GM12878 (cell line): ENCODE measurements at regions not wholly inside any gene's neighbourhood (a gene's known extent, or its start where the extent isn't known, plus 50 kb on each side); places are given as distances from the start of the nearest gene placed in this dataset.

Experiments used
- ATAC-seq: fragments of 200-7000 bp; cut with Tn5 transposase; 3 replicates; pipeline ENCODE4 v1.9.1; 2020; ENCODE audit warnings: mild to moderate bottlenecking, moderate library complexity
- BruUV-seq: library from RNA; stranded (reverse); fragments of 400-500 nt; replicated peaks from 2 replicates; lab custom pipeline; 2021; lab: Mats Ljungman, UMichigan
- CTCF ChIA-PET: fragments of 300-600 bp; sonication (Branson Sonifier 250); formaldehyde crosslinking; extraction: SDS; loops from one replicate; lab custom pipeline; 2021; ENCODE audit warnings: inconsistent platforms; lab: Yijun Ruan, JAX
- POLR2A ChIA-PET: fragments of 350-600 bp; formaldehyde crosslinking; extraction: SDS; loops from one replicate; lab custom pipeline; 2021; ENCODE audit warnings: inconsistent platforms; lab: Charles Lee
- RAD21 ChIA-PET: fragments of 300-600 bp; sonication (Branson Sonifier 250); formaldehyde crosslinking; loops from one replicate; lab custom pipeline; 2023; ENCODE audit warnings: antibody characterized with exemption; ENCODE audit not compliant: unreplicated experiment; lab: Charles Lee
- SMC1A ChIA-PET: fragments of 300-600 bp; sonication (Branson Sonifier 250); formaldehyde crosslinking; loops from one replicate; lab custom pipeline; 2023; ENCODE audit not compliant: unreplicated experiment, uncharacterized antibody; lab: Charles Lee
- DNase-seq: peaks from one replicate; pipeline ENCODE4 v3.0.0-alpha.2; 2011; ENCODE audit warnings: low read depth, low spot score
- FAIRE-seq: peaks from 3 replicates; lab custom pipeline; 2011; peaks lifted over from hg19 to GRCh38; lab: Jason Lieb, UNC
- H2AFZ ChIP-seq: 2 replicates; pipeline ENCODE4 v1.6.0; 2011; ENCODE audit warnings: low read depth, low read length, control low read depth; ENCODE audit not compliant: control insufficient read depth
- H3K27ac ChIP-seq: 2 replicates; pipeline ENCODE4 v1.5.1; 2011; ENCODE audit warnings: control low read depth; ENCODE audit not compliant: control insufficient read depth, insufficient read depth
- H3K27me3 ChIP-seq, 2 experiments: replicated peaks in 1 of 2; 2 replicates each; pipeline versions ENCODE4 v1.6.0 to v1.6.1; 2011; ENCODE audit warnings: low read length in 1 of 2; ENCODE audit not compliant: control insufficient read depth in 2 of 2, insufficient read depth in 2 of 2
- H3K36me3 ChIP-seq, 2 experiments: 2 replicates each; pipeline ENCODE4 v1.5.1; 2011; ENCODE audit warnings: low read length in 1 of 2; ENCODE audit not compliant: control insufficient read depth in 2 of 2, insufficient read depth in 2 of 2
- H3K4me1 ChIP-seq: 2 replicates; pipeline ENCODE4 v1.6.1; 2011; ENCODE audit warnings: mild to moderate bottlenecking, low read length, moderate library complexity, mixed read lengths; ENCODE audit not compliant: control insufficient read depth, insufficient read depth
- H3K4me2 ChIP-seq: 2 replicates; pipeline ENCODE4 v1.6.0; 2011; ENCODE audit warnings: control low read depth; ENCODE audit not compliant: control insufficient read depth, insufficient read depth
- H3K4me3 ChIP-seq: fragments of 200-600 bp; sonication (generic); 2 replicates; pipeline ENCODE4 v1.5.1; 2016
- H3K79me2 ChIP-seq: 2 replicates; pipeline ENCODE4 v1.6.0; 2011; ENCODE audit warnings: low read length; ENCODE audit not compliant: control insufficient read depth, insufficient read depth
- H3K9ac ChIP-seq: 2 replicates; pipeline ENCODE4 v1.8.0; 2011; ENCODE audit warnings: low read length, control low read depth, mixed read lengths; ENCODE audit not compliant: control insufficient read depth, insufficient read depth
- H3K9me3 ChIP-seq: replicated peaks from 3 replicates; pipeline ENCODE4 v1.5.1; 2011; ENCODE audit warnings: mild to moderate bottlenecking, low read length; ENCODE audit not compliant: control insufficient read depth, insufficient read depth
- H4K20me1 ChIP-seq: 2 replicates; pipeline ENCODE4 v1.6.0; 2011; ENCODE audit not compliant: control insufficient read depth, insufficient read depth
- CHD2 ChIP-seq: IDR thresholded peaks from 2 replicates; pipeline ENCODE4 v1.6.1; 2011; ENCODE audit warnings: low read depth, low read length, improper control_type of control experiment, borderline replicate concordance
- CHD4 ChIP-seq: fragments of 200-600 bp; sonication (generic); IDR thresholded peaks from 2 replicates; pipeline ENCODE4 v1.6.1; 2016; ENCODE audit warnings: mild to moderate bottlenecking
- GATAD2B ChIP-seq: fragments of 450-650 bp; conservative IDR thresholded peaks from 2 replicates; pipeline ENCODE4 v1.6.1; 2017; ENCODE audit warnings: low read depth, mild to moderate bottlenecking, moderate library complexity
- MEF2B ChIP-seq: fragments of 450-650 bp; IDR thresholded peaks from 2 replicates; pipeline ENCODE4 v1.6.1; 2018; ENCODE audit warnings: mild to moderate bottlenecking, moderate library complexity; ENCODE audit not compliant: partially characterized antibody, poor library complexity, severe bottlenecking
- POU2F2 ChIP-seq: IDR thresholded peaks from 3 replicates; pipeline ENCODE4 v1.6.1; 2011; ENCODE audit warnings: low read depth, mild to moderate bottlenecking, low read length, borderline replicate concordance
- RELA ChIP-seq: fragments of 450-650 bp; IDR thresholded peaks from 2 replicates; pipeline ENCODE4 v1.8.0; 2014; ENCODE audit warnings: borderline replicate concordance; ENCODE audit not compliant: partially characterized antibody
- TCF3 ChIP-seq: IDR thresholded peaks from 2 replicates; pipeline ENCODE4 v1.6.1; 2012; ENCODE audit warnings: low read depth, mild to moderate bottlenecking, low read length, borderline replicate concordance; ENCODE audit not compliant: insufficient read depth
- YY1 ChIP-seq: IDR thresholded peaks from 2 replicates; pipeline ENCODE4 v1.6.1; 2011; ENCODE audit warnings: low read depth, mild to moderate bottlenecking, low read length
- ZNF207 ChIP-seq: fragments of 450-650 bp; IDR thresholded peaks from 2 replicates; pipeline ENCODE4 v1.6.1; 2014; ENCODE audit warnings: antibody characterized with exemption, mild to moderate bottlenecking, borderline replicate concordance
- ZNF217 ChIP-seq: fragments of 450-650 bp; IDR thresholded peaks from 2 replicates; pipeline ENCODE4 v1.6.1; 2017; ENCODE audit warnings: antibody characterized with exemption, mild to moderate bottlenecking
- ZNF274 ChIP-seq: IDR thresholded peaks from one replicate; pipeline ENCODE4 v1.8.0; 2011; ENCODE audit not compliant: insufficient read length, insufficient read depth
- ZNF622 ChIP-seq: fragments of 450-650 bp; IDR thresholded peaks from 2 replicates; pipeline ENCODE4 v1.6.1; 2017; ENCODE audit warnings: mild to moderate bottlenecking, inconsistent platforms
- WGBS: methylation state at CpG from one replicate; pipeline ENCODE4 v1.1.6; 2016; ENCODE audit warnings: low lambda C conversion rate; ENCODE audit not compliant: insufficient replicate concordance, insufficient coverage; ENCODE audit errors: missing lambda C conversion rate; 5-methylcytosine and 5-hydroxymethylcytosine counted together
- in situ Hi-C: fragments of 300-500 bp; cut with MboI; formaldehyde crosslinking; loops from 9 replicates; pipeline ENCODE4 v1.14.3; 2018; ENCODE audit warnings: mixed read lengths
- intact Hi-C: fragments of 100-400 bp; cut with micrococcal nuclease; formaldehyde crosslinking; loops from one replicate; pipeline ENCODE4 v1.14.2; 2022; ENCODE audit not compliant: unreplicated experiment
- TF ChIP-seq, protein P1 (sequence below): IDR thresholded peaks from 2 replicates; pipeline ENCODE4 v1.6.1; 2012; ENCODE audit warnings: low read depth, low read length, improper control_type of control experiment
- TF ChIP-seq, protein P2 (sequence below): fragments of 450-650 bp; formaldehyde crosslinking; IDR thresholded peaks from 2 replicates; pipeline ENCODE4 v1.4.0; 2022; ENCODE audit warnings: mild to moderate bottlenecking, moderate library complexity

DNA sequence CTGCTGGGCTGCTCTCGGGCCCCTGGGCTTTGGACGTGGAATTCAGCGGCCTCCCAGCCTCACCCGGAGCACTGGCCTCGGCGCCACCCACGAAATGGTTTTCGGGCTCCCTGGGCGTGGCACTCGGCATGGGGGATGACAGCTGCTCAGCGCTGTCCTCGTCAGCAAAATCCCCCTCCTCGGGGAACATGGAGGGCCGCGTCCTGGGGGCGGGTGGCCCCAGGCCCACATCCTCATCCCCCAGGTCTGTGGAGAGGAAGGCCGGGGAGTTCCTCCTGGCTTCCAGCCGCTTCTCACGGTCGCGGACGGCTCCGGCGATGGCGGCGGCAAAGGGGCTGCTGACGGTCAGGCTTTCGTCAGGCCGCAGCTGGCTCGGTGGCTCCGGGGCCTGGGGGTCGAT lies 88.4 kb downstream of the CTTN start:
- H3K4me1 ChIP-seq = no peaks in the 10 kb centered on the region
- H3K36me3 ChIP-seq = no peaks in the 10 kb centered on the region
- no peak overlapping the region for H3K4me3 ChIP-seq
- H2AFZ ChIP-seq = no peak overlapping the region
- FAIRE-seq = no peak
- in situ Hi-C loops = no loop called here
- H3K9me3 ChIP-seq = peaks cover 9% of the 10 kb centered on the region; the same call in 2 of the 3 replicates
- no peak for DNase-seq
- ATAC-seq = no peak
- ChIA-PET POLR2A (no interaction called here), RAD21 (no interaction called here), SMC1A (no interaction called here), CTCF (no interaction called here)
- WGBS = 68% methylated on average over 30 of the region's 32 CpGs
- BruUV-seq = no TSS peak
- intact Hi-C loops = no loop called here
- no peak overlapping the region for H3K4me2 ChIP-seq
- TF ChIP-seq RELA (no peak), MEF2B (no peak), ZNF274 (no peak), YY1 (no peak), CHD4 (no peak), ZNF622 (no peak), TCF3 (no peak), ZNF207 (no peak), GATAD2B (no peak), CHD2 (no peak), POU2F2 (no peak), ZNF217 (no peak)
- TF ChIP-seq, protein P1, sequence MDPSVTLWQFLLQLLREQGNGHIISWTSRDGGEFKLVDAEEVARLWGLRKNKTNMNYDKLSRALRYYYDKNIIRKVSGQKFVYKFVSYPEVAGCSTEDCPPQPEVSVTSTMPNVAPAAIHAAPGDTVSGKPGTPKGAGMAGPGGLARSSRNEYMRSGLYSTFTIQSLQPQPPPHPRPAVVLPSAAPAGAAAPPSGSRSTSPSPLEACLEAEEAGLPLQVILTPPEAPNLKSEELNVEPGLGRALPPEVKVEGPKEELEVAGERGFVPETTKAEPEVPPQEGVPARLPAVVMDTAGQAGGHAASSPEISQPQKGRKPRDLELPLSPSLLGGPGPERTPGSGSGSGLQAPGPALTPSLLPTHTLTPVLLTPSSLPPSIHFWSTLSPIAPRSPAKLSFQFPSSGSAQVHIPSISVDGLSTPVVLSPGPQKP = no peak
- TF ChIP-seq, protein P2, sequence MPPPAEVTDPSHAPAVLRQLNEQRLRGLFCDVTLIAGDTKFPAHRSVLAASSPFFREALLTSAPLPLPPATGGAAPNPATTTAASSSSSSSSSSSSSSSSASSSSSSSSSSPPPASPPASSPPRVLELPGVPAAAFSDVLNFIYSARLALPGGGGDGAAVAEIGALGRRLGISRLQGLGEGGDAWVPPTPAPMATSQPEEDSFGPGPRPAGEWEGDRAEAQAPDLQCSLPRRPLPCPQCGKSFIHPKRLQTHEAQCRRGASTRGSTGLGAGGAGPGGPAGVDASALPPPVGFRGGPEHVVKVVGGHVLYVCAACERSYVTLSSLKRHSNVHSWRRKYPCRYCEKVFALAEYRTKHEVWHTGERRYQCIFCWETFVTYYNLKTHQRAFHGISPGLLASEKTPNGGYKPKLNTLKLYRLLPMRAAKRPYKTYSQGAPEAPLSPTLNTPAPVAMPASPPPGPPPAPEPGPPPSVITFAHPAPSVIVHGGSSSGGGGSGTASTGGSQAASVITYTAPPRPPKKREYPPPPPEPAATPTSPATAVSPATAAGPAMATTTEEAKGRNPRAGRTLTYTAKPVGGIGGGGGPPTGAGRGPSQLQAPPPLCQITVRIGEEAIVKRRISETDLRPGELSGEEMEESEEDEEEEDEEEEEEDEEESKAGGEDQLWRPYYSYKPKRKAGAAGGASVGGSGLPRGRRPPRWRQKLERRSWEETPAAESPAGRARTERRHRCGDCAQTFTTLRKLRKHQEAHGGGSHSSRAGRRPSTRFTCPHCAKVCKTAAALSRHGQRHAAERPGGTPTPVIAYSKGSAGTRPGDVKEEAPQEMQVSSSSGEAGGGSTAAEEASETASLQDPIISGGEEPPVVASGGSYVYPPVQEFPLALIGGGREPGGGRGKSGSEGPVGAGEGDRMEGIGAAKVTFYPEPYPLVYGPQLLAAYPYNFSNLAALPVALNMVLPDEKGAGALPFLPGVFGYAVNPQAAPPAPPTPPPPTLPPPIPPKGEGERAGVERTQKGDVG (CRISPR knock-in tag) = no peak
- H4K20me1 ChIP-seq = no peaks in the 10 kb centered on the region
- H3K9ac ChIP-seq = no peak overlapping the region
- no peaks in the 10 kb centered on the region for H3K27me3 ChIP-seq
- H3K79me2 ChIP-seq = no peaks in the 10 kb centered on the region
- no peak overlapping the region for H3K27ac ChIP-seq
